ENCODE measurements at regions not wholly inside any gene's neighbourhood (a gene's known extent, or its start where the extent isn't known, plus 50 kb on each side); places are given as distances from the start of the nearest gene placed in this dataset.

- no peak for TF ChIP-seq MAZ (IDR thresholded peaks at IDR 0.05; ENCODE audit: borderline replicate concordance, low read depth, low read length)
- TF ChIP-seq CTCF (conservative IDR thresholded peaks at IDR 0.05; ENCODE audit: low read depth, low read length): no peak
- TF ChIP-seq POLR2A (IDR thresholded peaks at IDR 0.05; ENCODE audit: low read depth, low read length): no peak
- TF ChIP-seq CHD1 (IDR thresholded peaks at IDR 0.05; ENCODE audit: low read depth, low read length): no peak
- TF ChIP-seq MXI1 (IDR thresholded peaks at IDR 0.05; ENCODE audit: borderline replicate concordance, low read depth, low read length): no peak
- no peak for TF ChIP-seq BHLHE40 (IDR thresholded peaks at IDR 0.05; ENCODE audit: low read depth, low read length)
Measured at GRCh38 chr1:217327901-217328300, 303.0 kb downstream of the GPATCH2 start.

All from IMR-90 (cell line).